A549 (cell line): ENCODE measurements at regions not wholly inside any gene's neighbourhood (a gene's known extent, or its start where the extent isn't known, plus 50 kb on each side); places are given as distances from the start of the nearest gene placed in this dataset.

ENCODE experiments used
- RAD21 ChIP-seq, 2 experiments: fragments of >200 bp in 1 of 2; sonication (Bioruptor Twin) in 1 of 2; formaldehyde crosslinking in 1 of 2; IDR thresholded peaks in 1 of 2; conservative IDR thresholded peaks in 1 of 2; 2 replicates in 1 of 2; 3 replicates in 1 of 2; pipeline ENCODE4 v1.6.1; 2012 to 2018; ENCODE audit warnings: inconsistent platforms in 1 of 2
- RCOR1 ChIP-seq: fragments of 150-350 bp; IDR thresholded peaks from 2 replicates; pipeline ENCODE4 v1.6.1; 2014; ENCODE audit warnings: antibody characterized with exemption, low read length, low read depth
- RNF2 ChIP-seq: fragments of 200-600 bp; sonication (generic); IDR thresholded peaks from 2 replicates; pipeline ENCODE4 v1.6.1; 2016; ENCODE audit warnings: low read depth, mild to moderate bottlenecking, antibody characterized with exemption, moderate library complexity, borderline replicate concordance
- TF ChIP-seq, protein P1 (sequence below): fragments of 200-600 bp; sonication (generic); IDR thresholded peaks from 2 replicates; pipeline ENCODE4 v1.6.1; 2016; ENCODE audit warnings: antibody characterized with exemption, mild to moderate bottlenecking, moderate library complexity
- TF ChIP-seq, protein P2 (sequence below): fragments of >200 bp; sonication (Bioruptor Twin); formaldehyde crosslinking; IDR thresholded peaks from 3 replicates; pipeline ENCODE4 v1.5.1; 2016

DNA sequence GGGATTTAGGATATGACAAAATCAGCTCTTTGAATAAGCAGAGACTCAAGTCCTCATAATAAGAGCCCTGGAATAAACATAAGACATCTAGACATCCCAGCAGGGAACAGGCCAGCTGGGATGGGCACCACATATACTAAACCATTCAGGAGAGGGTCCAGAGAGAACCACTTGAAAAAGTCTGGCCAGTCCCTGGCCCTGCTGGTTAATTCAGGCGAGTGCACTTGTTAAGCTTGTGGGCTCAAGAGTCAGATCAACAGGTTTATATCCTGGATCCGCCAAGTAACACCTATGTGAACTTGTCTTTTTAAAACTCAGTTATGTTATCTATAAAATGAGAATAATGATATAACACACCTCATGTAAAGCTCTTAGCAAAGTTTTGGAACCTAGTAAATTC lies 63.3 kb downstream of the CAVIN4 start:
- TF ChIP-seq, protein P1, sequence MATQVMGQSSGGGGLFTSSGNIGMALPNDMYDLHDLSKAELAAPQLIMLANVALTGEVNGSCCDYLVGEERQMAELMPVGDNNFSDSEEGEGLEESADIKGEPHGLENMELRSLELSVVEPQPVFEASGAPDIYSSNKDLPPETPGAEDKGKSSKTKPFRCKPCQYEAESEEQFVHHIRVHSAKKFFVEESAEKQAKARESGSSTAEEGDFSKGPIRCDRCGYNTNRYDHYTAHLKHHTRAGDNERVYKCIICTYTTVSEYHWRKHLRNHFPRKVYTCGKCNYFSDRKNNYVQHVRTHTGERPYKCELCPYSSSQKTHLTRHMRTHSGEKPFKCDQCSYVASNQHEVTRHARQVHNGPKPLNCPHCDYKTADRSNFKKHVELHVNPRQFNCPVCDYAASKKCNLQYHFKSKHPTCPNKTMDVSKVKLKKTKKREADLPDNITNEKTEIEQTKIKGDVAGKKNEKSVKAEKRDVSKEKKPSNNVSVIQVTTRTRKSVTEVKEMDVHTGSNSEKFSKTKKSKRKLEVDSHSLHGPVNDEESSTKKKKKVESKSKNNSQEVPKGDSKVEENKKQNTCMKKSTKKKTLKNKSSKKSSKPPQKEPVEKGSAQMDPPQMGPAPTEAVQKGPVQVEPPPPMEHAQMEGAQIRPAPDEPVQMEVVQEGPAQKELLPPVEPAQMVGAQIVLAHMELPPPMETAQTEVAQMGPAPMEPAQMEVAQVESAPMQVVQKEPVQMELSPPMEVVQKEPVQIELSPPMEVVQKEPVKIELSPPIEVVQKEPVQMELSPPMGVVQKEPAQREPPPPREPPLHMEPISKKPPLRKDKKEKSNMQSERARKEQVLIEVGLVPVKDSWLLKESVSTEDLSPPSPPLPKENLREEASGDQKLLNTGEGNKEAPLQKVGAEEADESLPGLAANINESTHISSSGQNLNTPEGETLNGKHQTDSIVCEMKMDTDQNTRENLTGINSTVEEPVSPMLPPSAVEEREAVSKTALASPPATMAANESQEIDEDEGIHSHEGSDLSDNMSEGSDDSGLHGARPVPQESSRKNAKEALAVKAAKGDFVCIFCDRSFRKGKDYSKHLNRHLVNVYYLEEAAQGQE: no peak
- no peak for TF ChIP-seq RAD21 (conservative IDR thresholded peaks at IDR 0.05 in 1 of 2, IDR thresholded peaks at IDR 0.05 in 1 of 2)
- TF ChIP-seq RCOR1: no peak
- TF ChIP-seq, protein P2, sequence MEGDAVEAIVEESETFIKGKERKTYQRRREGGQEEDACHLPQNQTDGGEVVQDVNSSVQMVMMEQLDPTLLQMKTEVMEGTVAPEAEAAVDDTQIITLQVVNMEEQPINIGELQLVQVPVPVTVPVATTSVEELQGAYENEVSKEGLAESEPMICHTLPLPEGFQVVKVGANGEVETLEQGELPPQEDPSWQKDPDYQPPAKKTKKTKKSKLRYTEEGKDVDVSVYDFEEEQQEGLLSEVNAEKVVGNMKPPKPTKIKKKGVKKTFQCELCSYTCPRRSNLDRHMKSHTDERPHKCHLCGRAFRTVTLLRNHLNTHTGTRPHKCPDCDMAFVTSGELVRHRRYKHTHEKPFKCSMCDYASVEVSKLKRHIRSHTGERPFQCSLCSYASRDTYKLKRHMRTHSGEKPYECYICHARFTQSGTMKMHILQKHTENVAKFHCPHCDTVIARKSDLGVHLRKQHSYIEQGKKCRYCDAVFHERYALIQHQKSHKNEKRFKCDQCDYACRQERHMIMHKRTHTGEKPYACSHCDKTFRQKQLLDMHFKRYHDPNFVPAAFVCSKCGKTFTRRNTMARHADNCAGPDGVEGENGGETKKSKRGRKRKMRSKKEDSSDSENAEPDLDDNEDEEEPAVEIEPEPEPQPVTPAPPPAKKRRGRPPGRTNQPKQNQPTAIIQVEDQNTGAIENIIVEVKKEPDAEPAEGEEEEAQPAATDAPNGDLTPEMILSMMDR: no peak
- TF ChIP-seq RNF2: no peak
